HepG2 (cell line): ENCODE measurements at regions not wholly inside any gene's neighbourhood (a gene's known extent, or its start where the extent isn't known, plus 50 kb on each side); places are given as distances from the start of the nearest gene placed in this dataset.

ENCODE experiments used
- CBX5 ChIP-seq: sonication (generic); formaldehyde crosslinking; IDR thresholded peaks from 2 replicates; pipeline ENCODE4 v1.4.0; 2020; ENCODE audit warnings: missing genetic modification reagents, borderline replicate concordance
- ERF ChIP-seq: IDR thresholded peaks from 2 replicates; pipeline ENCODE4 v1.6.1; 2018; ENCODE audit warnings: missing biosample characterization, missing genetic modification reagents
- JARID2 ChIP-seq: sonication (generic); formaldehyde crosslinking; IDR thresholded peaks from 2 replicates; pipeline ENCODE4 v1.8.1; 2023; ENCODE audit warnings: missing genetic modification reagents, inconsistent platforms; ENCODE audit not compliant: insufficient replicate concordance
- KLF11 ChIP-seq: IDR thresholded peaks from 2 replicates; pipeline ENCODE4 v1.6.1; 2016; ENCODE audit warnings: missing compliant biosample characterization
- NFKBIZ ChIP-seq: IDR thresholded peaks from 2 replicates; pipeline ENCODE4 v1.6.1; 2018; ENCODE audit warnings: missing genetic modification reagents, missing compliant biosample characterization
- NR2F1 ChIP-seq, 2 experiments: fragments of 450-650 bp in 1 of 2; formaldehyde crosslinking in 1 of 2; IDR thresholded peaks; 2 replicates each; pipeline versions ENCODE4 v1.5.0 to v1.6.1; 2016 to 2020; ENCODE audit warnings: mild to moderate bottlenecking in 1 of 2, missing compliant biosample characterization in 1 of 2, missing genetic modification reagents in 1 of 2, moderate library complexity in 1 of 2
- NR2F2 ChIP-seq: IDR thresholded peaks from 2 replicates; pipeline ENCODE4 v1.6.1; 2012; ENCODE audit warnings: low read depth, inconsistent platforms, borderline replicate concordance
- PAWR ChIP-seq: sonication (generic); formaldehyde crosslinking; IDR thresholded peaks from 2 replicates; pipeline ENCODE4 v1.4.0; 2020; ENCODE audit warnings: missing genetic modification reagents, mild to moderate bottlenecking, borderline replicate concordance
- PPARG ChIP-seq: conservative IDR thresholded peaks from 2 replicates; pipeline ENCODE4 v1.6.1; 2016; ENCODE audit warnings: missing biosample characterization, missing genetic modification reagents
- SMAD1 ChIP-seq: sonication (generic); formaldehyde crosslinking; IDR thresholded peaks from 2 replicates; pipeline ENCODE4 v1.4.0; 2020; ENCODE audit warnings: missing genetic modification reagents, low read depth, mild to moderate bottlenecking, borderline replicate concordance
- ZNF138 ChIP-seq: sonication (generic); formaldehyde crosslinking; IDR thresholded peaks from 2 replicates; pipeline ENCODE4 v1.5.0; 2020; ENCODE audit warnings: mild to moderate bottlenecking, low read depth, missing genetic modification reagents
- ZNF331 ChIP-seq: sonication (generic); formaldehyde crosslinking; IDR thresholded peaks from 2 replicates; pipeline ENCODE4 v1.4.0; 2020; ENCODE audit warnings: missing genetic modification reagents
- ZNF562 ChIP-seq: sonication (generic); formaldehyde crosslinking; IDR thresholded peaks from 2 replicates; pipeline ENCODE4 v1.8.0; 2022; ENCODE audit warnings: missing genetic modification reagents, borderline replicate concordance
- ZNF674 ChIP-seq: sonication (generic); formaldehyde crosslinking; IDR thresholded peaks from 2 replicates; pipeline ENCODE4 v1.5.0; 2020; ENCODE audit warnings: low read depth, mild to moderate bottlenecking, missing genetic modification reagents
- ZNF788 ChIP-seq: sonication (generic); formaldehyde crosslinking; IDR thresholded peaks from 2 replicates; pipeline ENCODE4 v1.5.0; 2020; ENCODE audit warnings: mild to moderate bottlenecking, missing genetic modification reagents, borderline replicate concordance
- ZZZ3 ChIP-seq: sonication (generic); formaldehyde crosslinking; IDR thresholded peaks from 2 replicates; pipeline ENCODE4 v1.4.0; 2020; ENCODE audit warnings: missing genetic modification reagents, mild to moderate bottlenecking, borderline replicate concordance
- TF ChIP-seq, protein P1 (sequence below): sonication (generic); formaldehyde crosslinking; IDR thresholded peaks from 2 replicates; pipeline ENCODE4 v1.8.1; 2022; ENCODE audit warnings: mild to moderate bottlenecking, missing genetic modification reagents
- TF ChIP-seq, protein P2 (sequence below): IDR thresholded peaks from 2 replicates; pipeline ENCODE4 v1.6.1; 2016; ENCODE audit warnings: mild to moderate bottlenecking
- TF ChIP-seq, protein P3 (sequence below): sonication (generic); formaldehyde crosslinking; IDR thresholded peaks from 2 replicates; pipeline ENCODE4 v1.4.0; 2020; ENCODE audit warnings: missing genetic modification reagents
- TF ChIP-seq, protein P4 (sequence below): sonication (generic); formaldehyde crosslinking; IDR thresholded peaks from 2 replicates; pipeline ENCODE4 v1.5.1; 2020; ENCODE audit warnings: missing genetic modification reagents, mild to moderate bottlenecking, borderline replicate concordance

DNA sequence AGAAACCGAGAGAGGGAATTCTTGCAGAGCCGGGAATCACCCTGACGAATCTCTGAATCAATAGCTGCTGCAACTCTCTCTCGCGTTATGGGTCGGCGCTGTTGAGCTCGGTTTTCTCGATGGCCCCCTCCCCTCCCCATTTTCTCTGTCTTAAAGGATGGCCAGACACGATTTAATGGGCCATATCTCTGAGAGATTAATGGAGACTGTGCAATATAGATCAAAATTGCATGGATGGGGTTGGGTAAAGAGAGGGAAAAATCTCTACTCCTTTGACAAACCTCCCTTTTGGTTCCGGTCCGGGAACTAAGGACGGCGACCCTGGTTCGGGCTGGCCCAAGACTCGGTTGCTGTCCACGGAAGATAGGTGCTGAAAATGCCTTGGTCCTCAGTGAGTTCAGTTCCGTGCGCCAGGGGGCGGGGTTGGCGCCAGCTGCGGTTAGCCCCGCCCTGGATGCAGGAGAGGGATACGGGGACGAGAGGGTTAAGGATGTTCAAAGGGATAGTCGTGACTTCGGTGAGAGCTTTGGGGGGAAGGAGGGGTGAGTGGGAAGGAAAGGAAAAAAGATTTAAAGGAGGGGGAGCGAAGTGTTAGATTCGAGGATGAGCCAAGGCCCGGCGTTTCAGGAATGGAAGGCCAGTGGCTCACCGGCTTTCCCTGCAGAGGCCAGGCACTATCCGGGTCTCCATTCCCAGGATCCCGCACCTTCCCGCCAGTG is 103.6 kb upstream of the HSD17B12 start (continued):
- TF ChIP-seq, protein P1, sequence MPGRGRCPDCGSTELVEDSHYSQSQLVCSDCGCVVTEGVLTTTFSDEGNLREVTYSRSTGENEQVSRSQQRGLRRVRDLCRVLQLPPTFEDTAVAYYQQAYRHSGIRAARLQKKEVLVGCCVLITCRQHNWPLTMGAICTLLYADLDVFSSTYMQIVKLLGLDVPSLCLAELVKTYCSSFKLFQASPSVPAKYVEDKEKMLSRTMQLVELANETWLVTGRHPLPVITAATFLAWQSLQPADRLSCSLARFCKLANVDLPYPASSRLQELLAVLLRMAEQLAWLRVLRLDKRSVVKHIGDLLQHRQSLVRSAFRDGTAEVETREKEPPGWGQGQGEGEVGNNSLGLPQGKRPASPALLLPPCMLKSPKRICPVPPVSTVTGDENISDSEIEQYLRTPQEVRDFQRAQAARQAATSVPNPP (CRISPR knock-in tag): no peak
- TF ChIP-seq ERF (CRISPR knock-in tag) (0 out of 2 replicates have a peak, but pooled peaks have one; percentile 34), ZNF138 (CRISPR knock-in tag) (peak; percentile 53; the same call in 1 of the 2 replicates), SMAD1 (CRISPR knock-in tag) (no peak), PPARG (0 out of 2 replicates have a peak, but pooled peaks have one; percentile 15), KLF11 (0 out of 2 replicates have a peak, but pooled peaks have one; percentile 73), NFKBIZ (CRISPR knock-in tag) (no peak), ZNF331 (CRISPR knock-in tag) (peak; percentile 70; the same call in 1 of the 2 replicates), JARID2 (CRISPR knock-in tag) (no peak), ZNF788 (CRISPR knock-in tag) (peak; percentile 45; the same call in 1 of the 2 replicates), NR2F1 (CRISPR knock-in tag; IDR thresholded peaks at IDR 0.05) (no peak), ZNF562 (CRISPR knock-in tag) (no peak), ZNF674 (no peak), CBX5 (CRISPR knock-in tag) (peak; percentile 40; the same call in 1 of the 2 replicates), PAWR (CRISPR knock-in tag) (no peak), ZZZ3 (CRISPR knock-in tag) (no peak), NR2F2 (no peak)
- TF ChIP-seq, protein P2, sequence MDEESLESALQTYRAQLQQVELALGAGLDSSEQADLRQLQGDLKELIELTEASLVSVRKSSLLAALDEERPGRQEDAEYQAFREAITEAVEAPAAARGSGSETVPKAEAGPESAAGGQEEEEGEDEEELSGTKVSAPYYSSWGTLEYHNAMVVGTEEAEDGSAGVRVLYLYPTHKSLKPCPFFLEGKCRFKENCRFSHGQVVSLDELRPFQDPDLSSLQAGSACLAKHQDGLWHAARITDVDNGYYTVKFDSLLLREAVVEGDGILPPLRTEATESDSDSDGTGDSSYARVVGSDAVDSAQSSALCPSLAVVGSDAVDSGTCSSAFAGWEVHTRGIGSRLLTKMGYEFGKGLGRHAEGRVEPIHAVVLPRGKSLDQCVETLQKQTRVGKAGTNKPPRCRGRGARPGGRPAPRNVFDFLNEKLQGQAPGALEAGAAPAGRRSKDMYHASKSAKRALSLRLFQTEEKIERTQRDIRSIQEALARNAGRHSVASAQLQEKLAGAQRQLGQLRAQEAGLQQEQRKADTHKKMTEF (CRISPR knock-in tag): 0 out of 2 replicates have a peak, but pooled peaks have one; percentile 17
- TF ChIP-seq, protein P3, sequence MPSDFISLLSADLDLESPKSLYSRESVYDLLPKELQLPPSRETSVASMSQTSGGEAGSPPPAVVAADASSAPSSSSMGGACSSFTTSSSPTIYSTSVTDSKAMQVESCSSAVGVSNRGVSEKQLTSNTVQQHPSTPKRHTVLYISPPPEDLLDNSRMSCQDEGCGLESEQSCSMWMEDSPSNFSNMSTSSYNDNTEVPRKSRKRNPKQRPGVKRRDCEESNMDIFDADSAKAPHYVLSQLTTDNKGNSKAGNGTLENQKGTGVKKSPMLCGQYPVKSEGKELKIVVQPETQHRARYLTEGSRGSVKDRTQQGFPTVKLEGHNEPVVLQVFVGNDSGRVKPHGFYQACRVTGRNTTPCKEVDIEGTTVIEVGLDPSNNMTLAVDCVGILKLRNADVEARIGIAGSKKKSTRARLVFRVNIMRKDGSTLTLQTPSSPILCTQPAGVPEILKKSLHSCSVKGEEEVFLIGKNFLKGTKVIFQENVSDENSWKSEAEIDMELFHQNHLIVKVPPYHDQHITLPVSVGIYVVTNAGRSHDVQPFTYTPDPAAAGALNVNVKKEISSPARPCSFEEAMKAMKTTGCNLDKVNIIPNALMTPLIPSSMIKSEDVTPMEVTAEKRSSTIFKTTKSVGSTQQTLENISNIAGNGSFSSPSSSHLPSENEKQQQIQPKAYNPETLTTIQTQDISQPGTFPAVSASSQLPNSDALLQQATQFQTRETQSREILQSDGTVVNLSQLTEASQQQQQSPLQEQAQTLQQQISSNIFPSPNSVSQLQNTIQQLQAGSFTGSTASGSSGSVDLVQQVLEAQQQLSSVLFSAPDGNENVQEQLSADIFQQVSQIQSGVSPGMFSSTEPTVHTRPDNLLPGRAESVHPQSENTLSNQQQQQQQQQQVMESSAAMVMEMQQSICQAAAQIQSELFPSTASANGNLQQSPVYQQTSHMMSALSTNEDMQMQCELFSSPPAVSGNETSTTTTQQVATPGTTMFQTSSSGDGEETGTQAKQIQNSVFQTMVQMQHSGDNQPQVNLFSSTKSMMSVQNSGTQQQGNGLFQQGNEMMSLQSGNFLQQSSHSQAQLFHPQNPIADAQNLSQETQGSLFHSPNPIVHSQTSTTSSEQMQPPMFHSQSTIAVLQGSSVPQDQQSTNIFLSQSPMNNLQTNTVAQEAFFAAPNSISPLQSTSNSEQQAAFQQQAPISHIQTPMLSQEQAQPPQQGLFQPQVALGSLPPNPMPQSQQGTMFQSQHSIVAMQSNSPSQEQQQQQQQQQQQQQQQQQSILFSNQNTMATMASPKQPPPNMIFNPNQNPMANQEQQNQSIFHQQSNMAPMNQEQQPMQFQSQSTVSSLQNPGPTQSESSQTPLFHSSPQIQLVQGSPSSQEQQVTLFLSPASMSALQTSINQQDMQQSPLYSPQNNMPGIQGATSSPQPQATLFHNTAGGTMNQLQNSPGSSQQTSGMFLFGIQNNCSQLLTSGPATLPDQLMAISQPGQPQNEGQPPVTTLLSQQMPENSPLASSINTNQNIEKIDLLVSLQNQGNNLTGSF (CRISPR knock-in tag): no peak
- TF ChIP-seq, protein P4, sequence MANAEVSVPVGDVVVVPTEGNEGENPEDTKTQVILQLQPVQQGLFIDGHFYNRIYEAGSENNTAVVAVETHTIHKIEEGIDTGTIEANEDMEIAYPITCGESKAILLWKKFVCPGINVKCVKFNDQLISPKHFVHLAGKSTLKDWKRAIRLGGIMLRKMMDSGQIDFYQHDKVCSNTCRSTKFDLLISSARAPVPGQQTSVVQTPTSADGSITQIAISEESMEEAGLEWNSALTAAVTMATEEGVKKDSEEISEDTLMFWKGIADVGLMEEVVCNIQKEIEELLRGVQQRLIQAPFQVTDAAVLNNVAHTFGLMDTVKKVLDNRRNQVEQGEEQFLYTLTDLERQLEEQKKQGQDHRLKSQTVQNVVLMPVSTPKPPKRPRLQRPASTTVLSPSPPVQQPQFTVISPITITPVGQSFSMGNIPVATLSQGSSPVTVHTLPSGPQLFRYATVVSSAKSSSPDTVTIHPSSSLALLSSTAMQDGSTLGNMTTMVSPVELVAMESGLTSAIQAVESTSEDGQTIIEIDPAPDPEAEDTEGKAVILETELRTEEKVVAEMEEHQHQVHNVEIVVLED: no peak
